ENCODE measurements at regions not wholly inside any gene's neighbourhood (a gene's known extent, or its start where the extent isn't known, plus 50 kb on each side); places are given as distances from the start of the nearest gene placed in this dataset.

- Mint-ChIP-seq H3K36me3 (ENCODE audit: insufficient read depth, unreplicated experiment) (no peaks in the 10 kb centered on the region), H3K27ac (ENCODE audit: unreplicated experiment) (no peak overlapping the region), H3K4me1 (ENCODE audit: low read depth, unreplicated experiment) (no peaks in the 10 kb centered on the region), H3K4me3 (ENCODE audit: low read depth, unreplicated experiment) (no peak overlapping the region), H3K9me3 (ENCODE audit: low read depth, unreplicated experiment) (no peaks in the 10 kb centered on the region), H3K27me3 (ENCODE audit: unreplicated experiment) (no peaks in the 10 kb centered on the region)
- intact Hi-C loops (cut with micrococcal nuclease; ENCODE audit: unreplicated experiment) = no loop called here
- DNase-seq = no peak
- TF ChIP-seq CTCF (IDR thresholded peaks at IDR 0.05; ENCODE audit: unreplicated experiment) = no peak
- CTCF ChIA-PET = no interaction called here
- BruUV-seq (replicated peaks) = no TSS peak
These were observed 111.2 kb upstream of the GRIA3 start for GRCh38 chrX:123072686-123073385.

- no TSS peak for BruUV-seq (replicated peaks)
- no peak for DNase-seq
- no peaks in the 10 kb centered on the region for H3K36me3 Mint-ChIP-seq (ENCODE audit: insufficient read depth, unreplicated experiment)
- H3K4me1 Mint-ChIP-seq (ENCODE audit: low read depth, unreplicated experiment) = no peaks in the 10 kb centered on the region
- intact Hi-C loops (cut with micrococcal nuclease; ENCODE audit: unreplicated experiment) = no loop called here
- CTCF ChIA-PET = interaction anchor here (1.1 kb wide), 1 partner anchor 43 kb away, joined by 3 read pairs; no protein-coding TSS in a partner anchor
- no peaks in the 10 kb centered on the region for H3K27me3 Mint-ChIP-seq (ENCODE audit: unreplicated experiment)
- H3K4me3 Mint-ChIP-seq (ENCODE audit: low read depth, unreplicated experiment) = no peak overlapping the region
- H3K27ac Mint-ChIP-seq (ENCODE audit: unreplicated experiment) = no peak overlapping the region
- no peaks in the 10 kb centered on the region for H3K9me3 Mint-ChIP-seq (ENCODE audit: low read depth, unreplicated experiment)
- no peak for TF ChIP-seq CTCF (IDR thresholded peaks at IDR 0.05; ENCODE audit: unreplicated experiment)
These were observed 108.0 kb upstream of the GRIA3 start for GRCh38 chrX:123075947-123076561.

GRCh38 chrX:123077631-123078030 is 106.4 kb upstream of the GRIA3 start:
- Mint-ChIP-seq H3K27me3 (ENCODE audit: unreplicated experiment) (no peaks in the 10 kb centered on the region), H3K36me3 (ENCODE audit: insufficient read depth, unreplicated experiment) (no peaks in the 10 kb centered on the region), H3K4me1 (ENCODE audit: low read depth, unreplicated experiment) (no peaks in the 10 kb centered on the region), H3K27ac (ENCODE audit: unreplicated experiment) (no peak overlapping the region), H3K9me3 (ENCODE audit: low read depth, unreplicated experiment) (no peaks in the 10 kb centered on the region), H3K4me3 (ENCODE audit: low read depth, unreplicated experiment) (no peak overlapping the region)
- no peak for TF ChIP-seq CTCF (IDR thresholded peaks at IDR 0.05; ENCODE audit: unreplicated experiment)
- no TSS peak for BruUV-seq (replicated peaks)
- intact Hi-C loops (cut with micrococcal nuclease; ENCODE audit: unreplicated experiment) = no loop called here
- DNase-seq = no peak
- CTCF ChIA-PET = no interaction called here

GRCh38 chrX:123080065-123080464 is 104.0 kb upstream of the GRIA3 start:
- Mint-ChIP-seq H3K27ac (ENCODE audit: unreplicated experiment) (no peak overlapping the region), H3K4me3 (ENCODE audit: low read depth, unreplicated experiment) (no peak overlapping the region), H3K9me3 (ENCODE audit: low read depth, unreplicated experiment) (no peaks in the 10 kb centered on the region), H3K27me3 (ENCODE audit: unreplicated experiment) (no peaks in the 10 kb centered on the region), H3K4me1 (ENCODE audit: low read depth, unreplicated experiment) (peaks cover 6% of the 10 kb centered on the region), H3K36me3 (ENCODE audit: insufficient read depth, unreplicated experiment) (no peaks in the 10 kb centered on the region)
- DNase-seq = no peak
- intact Hi-C loops (cut with micrococcal nuclease; ENCODE audit: unreplicated experiment) = no loop called here
- CTCF ChIA-PET = no interaction called here
- no peak for TF ChIP-seq CTCF (IDR thresholded peaks at IDR 0.05; ENCODE audit: unreplicated experiment)
- no TSS peak for BruUV-seq (replicated peaks)
